WTC11 (cell line): ENCODE measurements at regions not wholly inside any gene's neighbourhood (a gene's known extent, or its start where the extent isn't known, plus 50 kb on each side); places are given as distances from the start of the nearest gene placed in this dataset.

ENCODE experiments used
- ATAC-seq: fragments of 200-7000 bp; cut with Tn5 transposase; 2 replicates; pipeline ENCODE4 v1.10.0; 2021; ENCODE audit warnings: mild to moderate bottlenecking, moderate library complexity
- CTCF ChIA-PET: fragments of 300-600 bp; sonication (Branson Sonifier 250); formaldehyde crosslinking; loops from one replicate; lab custom pipeline; 2021; ENCODE audit warnings: antibody characterized with exemption; lab: Charles Lee
- POLR2A ChIA-PET: fragments of 350-600 bp; sonication (Branson Sonifier 250); formaldehyde crosslinking; loops from one replicate; lab custom pipeline; 2021; ENCODE audit warnings: antibody characterized with exemption; lab: Charles Lee
- DNase-seq: peaks from one replicate; pipeline ENCODE4 v3.0.0; 2021; ENCODE audit warnings: low spot score
- H3K27ac Mint-ChIP-seq: 2 replicates; pipeline ENCODE4 v1.8.0; 2021; ENCODE audit warnings: mixed read lengths
- H3K27me3 Mint-ChIP-seq: 2 replicates; pipeline ENCODE4 v1.8.0; 2021; ENCODE audit warnings: low read depth, mild to moderate bottlenecking, moderate library complexity, mixed read lengths
- H3K36me3 Mint-ChIP-seq: 2 replicates; pipeline ENCODE4 v1.8.0; 2021; ENCODE audit warnings: mixed read lengths
- H3K4me1 Mint-ChIP-seq: 2 replicates; pipeline ENCODE4 v1.8.0; 2022; ENCODE audit warnings: mixed read lengths
- H3K4me3 Mint-ChIP-seq: 2 replicates; pipeline ENCODE4 v1.8.0; 2021; ENCODE audit warnings: mild to moderate bottlenecking, moderate library complexity, mixed read lengths
- H3K9me3 Mint-ChIP-seq: 2 replicates; pipeline ENCODE4 v1.8.0; 2021; ENCODE audit warnings: mixed read lengths
- ESRRA ChIP-seq: sonication (generic); formaldehyde crosslinking; IDR thresholded peaks from 2 replicates; pipeline ENCODE4 v1.8.1; 2022; ENCODE audit warnings: mild to moderate bottlenecking, missing genetic modification reagents, borderline replicate concordance
- FOXK1 ChIP-seq: sonication (generic); formaldehyde crosslinking; IDR thresholded peaks from 2 replicates; pipeline ENCODE4 v1.8.0; 2022; ENCODE audit warnings: mild to moderate bottlenecking, moderate library complexity, missing genetic modification reagents
- IRF2 ChIP-seq: sonication (generic); formaldehyde crosslinking; IDR thresholded peaks from 2 replicates; pipeline ENCODE4 v1.8.0; 2022; ENCODE audit warnings: low read depth, missing genetic modification reagents, borderline replicate concordance
- NFE2L1 ChIP-seq: sonication (generic); formaldehyde crosslinking; IDR thresholded peaks from 2 replicates; pipeline ENCODE4 v1.8.1; 2023; ENCODE audit warnings: missing genetic modification reagents
- NR3C1 ChIP-seq: sonication (generic); formaldehyde crosslinking; conservative IDR thresholded peaks from 2 replicates; pipeline ENCODE4 v1.8.1; 2023; ENCODE audit warnings: low read depth, mild to moderate bottlenecking, missing genetic modification reagents
- TEAD1 ChIP-seq: sonication (generic); formaldehyde crosslinking; IDR thresholded peaks from 2 replicates; pipeline ENCODE4 v1.8.0; 2022; ENCODE audit warnings: mild to moderate bottlenecking, missing genetic modification reagents
- TEAD4 ChIP-seq: sonication (generic); formaldehyde crosslinking; IDR thresholded peaks from 2 replicates; pipeline ENCODE4 v1.8.0; 2022; ENCODE audit warnings: mild to moderate bottlenecking, missing genetic modification reagents
- ZNF416 ChIP-seq: fragments of 250-450 bp; sonication (Bioruptor Pico); IDR thresholded peaks from 2 replicates; pipeline ENCODE4 v1.9.0; 2021; ENCODE audit warnings: mild to moderate bottlenecking, inconsistent platforms
- TF ChIP-seq, protein P1 (sequence below): fragments of 250-450 bp; sonication (Bioruptor Pico); IDR thresholded peaks from 2 replicates; pipeline ENCODE4 v1.9.0; 2021; ENCODE audit warnings: mild to moderate bottlenecking
- TF ChIP-seq, protein P2 (sequence below): sonication (generic); formaldehyde crosslinking; IDR thresholded peaks from 2 replicates; pipeline ENCODE4 v1.8.0; 2022; ENCODE audit warnings: mild to moderate bottlenecking, missing genetic modification reagents
- TF ChIP-seq, protein P3 (sequence below): sonication (generic); formaldehyde crosslinking; IDR thresholded peaks from 2 replicates; pipeline ENCODE4 v1.8.1; 2023; ENCODE audit warnings: mild to moderate bottlenecking, missing genetic modification reagents, borderline replicate concordance
- TF ChIP-seq, protein P4 (sequence below): sonication (generic); formaldehyde crosslinking; IDR thresholded peaks from 2 replicates; pipeline ENCODE4 v1.8.1; 2022; ENCODE audit warnings: low read depth, mild to moderate bottlenecking, moderate library complexity, missing genetic modification reagents, borderline replicate concordance
- TF ChIP-seq, protein P5 (sequence below): sonication (generic); formaldehyde crosslinking; IDR thresholded peaks from 2 replicates; pipeline ENCODE4 v1.8.1; 2022; ENCODE audit warnings: missing genetic modification reagents, borderline replicate concordance

DNA sequence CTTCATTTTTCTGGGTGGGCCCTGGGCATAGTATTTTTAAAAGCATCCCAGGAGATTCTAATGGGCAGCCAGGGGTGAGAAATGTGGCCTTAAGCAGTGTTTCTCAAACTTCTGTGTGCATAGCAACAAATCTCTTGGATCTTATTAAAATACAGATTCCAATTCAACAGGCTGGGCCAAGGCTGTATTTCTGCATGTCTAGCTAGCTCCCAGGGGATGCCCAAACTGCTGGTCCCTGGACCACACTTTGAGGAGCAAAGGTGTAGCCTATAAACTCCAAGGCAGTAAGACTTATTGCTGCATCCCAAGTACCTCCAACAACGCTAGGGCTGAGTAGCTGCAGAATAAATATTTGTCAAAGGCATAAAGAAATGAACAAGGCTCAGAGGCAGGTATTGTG, 292.9 kb upstream of the ZMIZ1 start (continued):
- TF ChIP-seq, protein P1, sequence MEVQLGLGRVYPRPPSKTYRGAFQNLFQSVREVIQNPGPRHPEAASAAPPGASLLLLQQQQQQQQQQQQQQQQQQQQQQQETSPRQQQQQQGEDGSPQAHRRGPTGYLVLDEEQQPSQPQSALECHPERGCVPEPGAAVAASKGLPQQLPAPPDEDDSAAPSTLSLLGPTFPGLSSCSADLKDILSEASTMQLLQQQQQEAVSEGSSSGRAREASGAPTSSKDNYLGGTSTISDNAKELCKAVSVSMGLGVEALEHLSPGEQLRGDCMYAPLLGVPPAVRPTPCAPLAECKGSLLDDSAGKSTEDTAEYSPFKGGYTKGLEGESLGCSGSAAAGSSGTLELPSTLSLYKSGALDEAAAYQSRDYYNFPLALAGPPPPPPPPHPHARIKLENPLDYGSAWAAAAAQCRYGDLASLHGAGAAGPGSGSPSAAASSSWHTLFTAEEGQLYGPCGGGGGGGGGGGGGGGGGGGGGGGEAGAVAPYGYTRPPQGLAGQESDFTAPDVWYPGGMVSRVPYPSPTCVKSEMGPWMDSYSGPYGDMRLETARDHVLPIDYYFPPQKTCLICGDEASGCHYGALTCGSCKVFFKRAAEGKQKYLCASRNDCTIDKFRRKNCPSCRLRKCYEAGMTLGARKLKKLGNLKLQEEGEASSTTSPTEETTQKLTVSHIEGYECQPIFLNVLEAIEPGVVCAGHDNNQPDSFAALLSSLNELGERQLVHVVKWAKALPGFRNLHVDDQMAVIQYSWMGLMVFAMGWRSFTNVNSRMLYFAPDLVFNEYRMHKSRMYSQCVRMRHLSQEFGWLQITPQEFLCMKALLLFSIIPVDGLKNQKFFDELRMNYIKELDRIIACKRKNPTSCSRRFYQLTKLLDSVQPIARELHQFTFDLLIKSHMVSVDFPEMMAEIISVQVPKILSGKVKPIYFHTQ (CRISPR knock-in tag) = no peak
- TF ChIP-seq, protein P2, sequence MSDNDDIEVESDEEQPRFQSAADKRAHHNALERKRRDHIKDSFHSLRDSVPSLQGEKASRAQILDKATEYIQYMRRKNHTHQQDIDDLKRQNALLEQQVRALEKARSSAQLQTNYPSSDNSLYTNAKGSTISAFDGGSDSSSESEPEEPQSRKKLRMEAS (CRISPR knock-in tag) = no peak
- TF ChIP-seq ESRRA (CRISPR knock-in tag) (no peak), ZNF416 (CRISPR knock-in tag) (no peak)

DNA sequence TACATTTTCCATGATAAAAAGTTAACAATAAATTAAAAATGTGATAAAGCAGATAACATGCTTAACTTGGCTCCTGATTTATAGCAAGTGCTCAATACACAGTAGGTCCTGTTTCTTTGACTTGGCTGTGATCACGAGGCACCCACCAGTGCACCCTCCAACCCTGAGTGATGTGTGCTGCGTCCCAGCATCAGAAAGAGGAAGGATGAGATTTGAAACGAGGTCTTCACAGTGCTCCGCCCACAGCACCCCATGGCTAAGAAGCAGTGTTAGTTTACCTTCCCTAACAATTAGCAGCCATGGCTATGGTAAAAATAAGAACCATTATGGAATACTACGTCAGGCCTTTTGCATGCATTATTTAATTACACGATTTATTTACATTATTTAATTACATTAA, 292.0 kb upstream of the ZMIZ1 start:
- CTCF ChIA-PET = no interaction called here
- TF ChIP-seq, protein P3, sequence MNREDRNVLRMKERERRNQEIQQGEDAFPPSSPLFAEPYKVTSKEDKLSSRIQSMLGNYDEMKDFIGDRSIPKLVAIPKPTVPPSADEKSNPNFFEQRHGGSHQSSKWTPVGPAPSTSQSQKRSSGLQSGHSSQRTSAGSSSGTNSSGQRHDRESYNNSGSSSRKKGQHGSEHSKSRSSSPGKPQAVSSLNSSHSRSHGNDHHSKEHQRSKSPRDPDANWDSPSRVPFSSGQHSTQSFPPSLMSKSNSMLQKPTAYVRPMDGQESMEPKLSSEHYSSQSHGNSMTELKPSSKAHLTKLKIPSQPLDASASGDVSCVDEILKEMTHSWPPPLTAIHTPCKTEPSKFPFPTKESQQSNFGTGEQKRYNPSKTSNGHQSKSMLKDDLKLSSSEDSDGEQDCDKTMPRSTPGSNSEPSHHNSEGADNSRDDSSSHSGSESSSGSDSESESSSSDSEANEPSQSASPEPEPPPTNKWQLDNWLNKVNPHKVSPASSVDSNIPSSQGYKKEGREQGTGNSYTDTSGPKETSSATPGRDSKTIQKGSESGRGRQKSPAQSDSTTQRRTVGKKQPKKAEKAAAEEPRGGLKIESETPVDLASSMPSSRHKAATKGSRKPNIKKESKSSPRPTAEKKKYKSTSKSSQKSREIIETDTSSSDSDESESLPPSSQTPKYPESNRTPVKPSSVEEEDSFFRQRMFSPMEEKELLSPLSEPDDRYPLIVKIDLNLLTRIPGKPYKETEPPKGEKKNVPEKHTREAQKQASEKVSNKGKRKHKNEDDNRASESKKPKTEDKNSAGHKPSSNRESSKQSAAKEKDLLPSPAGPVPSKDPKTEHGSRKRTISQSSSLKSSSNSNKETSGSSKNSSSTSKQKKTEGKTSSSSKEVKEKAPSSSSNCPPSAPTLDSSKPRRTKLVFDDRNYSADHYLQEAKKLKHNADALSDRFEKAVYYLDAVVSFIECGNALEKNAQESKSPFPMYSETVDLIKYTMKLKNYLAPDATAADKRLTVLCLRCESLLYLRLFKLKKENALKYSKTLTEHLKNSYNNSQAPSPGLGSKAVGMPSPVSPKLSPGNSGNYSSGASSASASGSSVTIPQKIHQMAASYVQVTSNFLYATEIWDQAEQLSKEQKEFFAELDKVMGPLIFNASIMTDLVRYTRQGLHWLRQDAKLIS (CRISPR knock-in tag) = no peak
- TF ChIP-seq NFE2L1 (no peak), IRF2 (CRISPR knock-in tag) (no peak), TEAD1 (no peak), TEAD4 (CRISPR knock-in tag) (no peak), NR3C1 (no peak)
- TF ChIP-seq, protein P4, sequence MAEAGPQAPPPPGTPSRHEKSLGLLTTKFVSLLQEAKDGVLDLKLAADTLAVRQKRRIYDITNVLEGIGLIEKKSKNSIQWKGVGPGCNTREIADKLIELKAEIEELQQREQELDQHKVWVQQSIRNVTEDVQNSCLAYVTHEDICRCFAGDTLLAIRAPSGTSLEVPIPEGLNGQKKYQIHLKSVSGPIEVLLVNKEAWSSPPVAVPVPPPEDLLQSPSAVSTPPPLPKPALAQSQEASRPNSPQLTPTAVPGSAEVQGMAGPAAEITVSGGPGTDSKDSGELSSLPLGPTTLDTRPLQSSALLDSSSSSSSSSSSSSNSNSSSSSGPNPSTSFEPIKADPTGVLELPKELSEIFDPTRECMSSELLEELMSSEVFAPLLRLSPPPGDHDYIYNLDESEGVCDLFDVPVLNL (CRISPR knock-in tag) = no peak
- TF ChIP-seq, protein P5, sequence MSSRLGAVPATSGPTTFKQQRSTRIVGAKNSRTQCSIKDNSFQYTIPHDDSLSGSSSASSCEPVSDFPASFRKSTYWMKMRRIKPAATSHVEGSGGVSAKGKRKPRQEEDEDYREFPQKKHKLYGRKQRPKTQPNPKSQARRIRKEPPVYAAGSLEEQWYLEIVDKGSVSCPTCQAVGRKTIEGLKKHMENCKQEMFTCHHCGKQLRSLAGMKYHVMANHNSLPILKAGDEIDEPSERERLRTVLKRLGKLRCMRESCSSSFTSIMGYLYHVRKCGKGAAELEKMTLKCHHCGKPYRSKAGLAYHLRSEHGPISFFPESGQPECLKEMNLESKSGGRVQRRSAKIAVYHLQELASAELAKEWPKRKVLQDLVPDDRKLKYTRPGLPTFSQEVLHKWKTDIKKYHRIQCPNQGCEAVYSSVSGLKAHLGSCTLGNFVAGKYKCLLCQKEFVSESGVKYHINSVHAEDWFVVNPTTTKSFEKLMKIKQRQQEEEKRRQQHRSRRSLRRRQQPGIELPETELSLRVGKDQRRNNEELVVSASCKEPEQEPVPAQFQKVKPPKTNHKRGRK (CRISPR knock-in tag) = no peak
- no peak for DNase-seq

DNA sequence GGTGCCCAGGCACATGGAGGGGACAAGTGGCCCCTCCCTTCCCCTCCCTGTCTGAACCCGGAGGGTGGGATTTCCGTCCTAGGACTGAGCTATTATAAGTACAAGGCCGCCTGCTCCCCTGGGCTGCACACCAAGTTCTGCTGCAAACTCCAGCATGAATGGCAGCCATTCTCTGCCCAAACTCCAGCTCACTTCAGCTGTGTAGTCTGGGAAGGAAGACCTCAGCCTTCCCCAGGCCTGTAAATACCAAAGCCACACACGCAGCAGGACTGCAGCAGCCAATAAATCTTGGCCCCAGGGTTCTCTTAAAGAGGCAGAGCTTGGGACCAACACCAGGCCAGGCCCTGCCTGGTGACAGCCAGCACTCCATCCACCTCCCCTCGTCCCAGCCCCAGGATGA, 291.3 kb upstream of the ZMIZ1 start:
- ATAC-seq = no peak
- no peak for TF ChIP-seq ZNF416 (CRISPR knock-in tag)
- no peak for TF ChIP-seq FOXK1 (CRISPR knock-in tag)
- Mint-ChIP-seq H3K27ac (no peak overlapping the region), H3K27me3 (no peaks in the 10 kb centered on the region), H3K36me3 (no peaks in the 10 kb centered on the region), H3K4me3 (no peak overlapping the region), H3K9me3 (no peaks in the 10 kb centered on the region), H3K4me1 (peaks cover 5% of the 10 kb centered on the region)
- CTCF ChIA-PET = no interaction called here
- DNase-seq = no peak
- POLR2A ChIA-PET = no interaction called here

More for the DNA sequence above, 292.0 kb upstream of the ZMIZ1 start:
- ATAC-seq = no peak
- no peaks in the 10 kb centered on the region for H3K9me3 Mint-ChIP-seq
- no peak overlapping the region for H3K27ac Mint-ChIP-seq
- no peaks in the 10 kb centered on the region for H3K36me3 Mint-ChIP-seq
- POLR2A ChIA-PET = no interaction called here
- H3K27me3 Mint-ChIP-seq = no peaks in the 10 kb centered on the region
- H3K4me1 Mint-ChIP-seq = peaks cover 5% of the 10 kb centered on the region
- H3K4me3 Mint-ChIP-seq = no peak overlapping the region
